ENCODE measurements at regions not wholly inside any gene's neighbourhood (a gene's known extent, or its start where the extent isn't known, plus 50 kb on each side); places are given as distances from the start of the nearest gene placed in this dataset.
"Not testable (repeated sequence)": the region's sequence is repeated elsewhere in the genome, so short reads cannot be mapped to it uniquely, and the experiment has no call there.

DNA sequence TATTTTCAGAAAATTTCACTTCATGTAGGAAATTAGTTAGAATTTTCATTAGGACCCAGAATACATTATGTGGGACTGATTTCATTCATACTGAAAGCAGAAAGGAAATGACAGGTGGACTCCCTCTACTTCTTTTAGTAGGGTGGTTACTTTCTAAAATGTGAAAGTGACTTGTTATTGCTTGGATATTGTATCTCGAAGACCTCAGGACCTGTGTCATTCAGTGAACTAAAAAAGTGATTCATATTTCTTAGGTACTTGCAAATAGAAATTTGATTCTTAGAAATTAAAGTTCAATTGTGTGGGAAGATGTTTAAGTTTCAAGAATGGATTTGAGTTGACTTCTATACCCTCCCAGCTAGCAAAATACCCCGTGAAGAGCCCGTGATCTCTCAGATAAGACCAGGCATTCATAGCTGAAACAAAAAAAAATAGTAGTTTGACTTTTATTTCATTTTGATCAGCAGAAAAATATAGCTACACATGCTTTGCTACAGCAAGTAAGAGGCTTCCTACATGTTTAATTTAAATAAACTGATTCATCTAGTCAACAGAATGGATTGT, 1037.1 kb downstream of the GATA3 start:
- DNase-seq: no peak

DNA sequence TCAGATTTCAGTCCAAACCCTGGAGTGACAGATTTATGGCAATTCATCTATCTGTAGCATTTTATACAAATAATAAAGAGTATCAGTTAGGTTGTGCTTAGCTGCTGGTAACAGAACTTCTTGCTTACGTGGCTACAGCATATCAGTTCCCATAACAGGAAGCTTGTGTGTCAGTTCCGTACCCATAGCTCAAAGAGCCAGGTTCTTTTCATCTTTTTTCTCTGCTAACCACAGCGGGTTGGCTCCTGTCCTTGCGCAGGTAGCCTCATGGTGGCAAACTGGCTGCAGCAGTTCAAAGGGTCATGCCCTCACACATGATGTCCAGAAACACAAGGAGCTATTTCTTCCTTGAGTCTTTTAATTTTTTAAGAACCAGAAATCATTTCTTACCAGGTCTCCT, 1041.8 kb downstream of the GATA3 start:
- DNase-seq: no peak

DNA sequence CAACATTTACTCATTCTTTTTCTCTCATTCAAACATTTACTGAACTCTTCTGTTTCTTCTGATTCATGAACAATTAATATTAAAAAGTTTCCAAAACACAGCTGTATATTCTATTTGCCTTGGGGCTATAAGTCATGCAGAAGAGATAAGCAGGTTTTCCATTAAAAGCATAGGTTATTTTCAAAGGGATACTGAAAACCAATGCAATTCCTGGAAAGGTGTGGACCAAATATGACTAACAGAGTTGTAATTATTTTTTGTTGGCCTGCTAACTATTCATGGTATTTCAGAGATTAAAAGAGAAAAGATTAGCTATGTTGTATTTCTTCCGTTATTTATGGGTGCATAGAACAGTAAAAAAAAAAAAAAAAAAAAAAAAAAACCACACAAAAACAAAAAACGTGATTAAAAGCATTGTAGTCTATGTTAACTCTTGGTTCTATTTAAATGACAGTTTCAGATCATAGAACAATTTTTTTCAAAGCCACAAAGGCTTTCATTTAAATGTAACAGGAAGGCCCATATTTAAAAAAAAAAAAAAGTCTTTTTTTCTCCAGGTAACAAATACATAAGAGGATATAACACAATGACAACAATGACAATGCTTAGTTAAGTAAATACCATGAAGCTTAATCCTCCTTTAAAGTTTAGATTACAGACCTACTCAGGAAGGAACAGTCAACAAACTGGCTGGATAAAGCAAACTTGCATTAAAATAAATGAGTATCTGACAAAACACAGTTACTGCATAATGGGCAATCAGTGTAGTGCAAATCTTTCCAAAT, 1042.9 kb downstream of the GATA3 start:
- no peak for DNase-seq

DNA sequence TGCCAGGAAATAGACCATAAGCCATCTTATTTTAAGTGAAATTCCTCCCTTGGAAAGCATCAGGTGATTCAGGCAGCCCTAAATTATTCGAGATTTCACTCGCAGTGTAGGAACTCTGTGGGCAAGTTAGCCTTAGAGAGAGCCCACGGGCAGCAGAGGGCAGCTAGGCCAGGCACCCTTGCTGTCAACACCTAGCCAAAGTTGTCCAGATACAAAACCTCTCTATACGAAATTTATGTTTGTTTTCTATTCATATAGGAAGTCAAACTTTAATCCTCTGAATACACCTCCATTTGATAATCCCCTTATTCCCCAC, 1043.5 kb downstream of the GATA3 start:
- DNase-seq: no peak

DNA sequence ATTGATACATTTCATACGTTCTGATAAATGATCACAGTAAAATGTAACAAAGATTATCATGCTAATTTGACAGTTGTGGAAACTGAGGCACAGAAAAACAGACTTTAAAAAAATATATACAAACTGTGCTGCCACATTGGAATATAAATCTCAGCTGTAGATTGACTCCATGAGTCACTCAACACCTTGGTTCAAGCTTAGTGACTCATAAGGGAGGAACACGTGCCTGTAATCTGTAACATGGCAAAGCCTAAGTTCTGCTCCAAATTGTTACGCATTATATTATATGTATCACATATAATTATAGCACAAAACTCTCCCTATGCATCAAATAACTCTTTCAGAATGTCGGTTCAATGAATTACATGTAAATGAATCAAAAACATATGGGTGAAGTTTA, 1047.5 kb downstream of the GATA3 start:
- no peak for DNase-seq

DNA sequence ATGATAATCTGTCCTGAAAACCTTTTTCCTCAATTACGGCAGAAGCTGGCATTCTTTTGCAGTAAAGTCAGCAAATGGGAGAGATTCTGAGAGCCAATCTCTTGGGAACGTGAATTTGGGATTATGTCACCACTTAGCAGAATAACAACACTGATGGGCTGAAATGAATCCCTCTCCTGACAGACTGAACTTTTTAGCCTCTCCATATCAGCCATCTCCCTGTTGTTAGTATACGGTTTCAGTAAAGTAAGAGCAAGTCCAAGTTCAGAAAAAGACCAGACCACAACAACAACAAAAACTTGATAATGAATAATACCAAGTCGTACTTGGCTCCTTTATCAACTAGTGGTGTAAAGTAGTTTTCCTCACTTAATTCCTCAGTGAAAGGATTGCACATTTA, 1048.8 kb downstream of the GATA3 start:
- DNase-seq: no peak

DNA sequence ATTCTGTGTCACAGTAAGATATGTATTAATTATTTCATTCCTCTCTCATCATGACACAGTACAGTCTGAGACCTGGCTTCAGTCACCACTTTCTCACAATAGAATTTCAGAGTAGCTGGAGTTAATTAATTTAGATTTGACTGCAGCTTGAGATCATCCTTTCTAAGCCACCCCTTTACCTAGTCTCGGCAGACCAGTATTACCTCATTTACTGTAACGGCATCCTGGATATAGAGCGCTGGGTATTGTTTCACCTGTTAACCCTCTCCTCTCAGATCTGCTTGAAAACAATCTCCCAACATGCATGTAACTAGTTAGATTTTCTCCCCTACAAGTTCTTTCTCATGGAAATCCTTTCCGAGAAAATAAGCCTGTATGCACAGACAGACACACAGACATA, 1057.5 kb downstream of the GATA3 start:
- DNase-seq: no peak

DNA sequence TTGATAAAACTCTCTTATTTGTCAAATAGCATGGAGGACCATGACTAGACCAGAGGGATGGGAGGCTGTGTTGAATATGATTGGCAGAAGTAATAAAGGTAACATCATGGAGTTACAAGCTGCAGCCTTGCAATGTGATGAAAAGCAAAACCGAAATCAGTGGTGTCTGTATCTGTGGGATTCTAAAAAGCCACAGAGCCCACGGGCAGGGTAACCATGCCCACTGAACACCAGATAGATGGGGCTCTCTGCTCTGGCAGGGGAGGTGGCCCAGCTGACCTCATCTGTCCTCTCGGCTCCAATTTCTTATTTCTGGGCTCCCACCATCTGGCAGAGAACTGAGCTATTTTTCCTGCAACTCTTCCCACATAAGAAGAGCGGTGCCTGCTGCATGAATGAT, 1072.2 kb downstream of the GATA3 start:
- no peak for DNase-seq

DNA sequence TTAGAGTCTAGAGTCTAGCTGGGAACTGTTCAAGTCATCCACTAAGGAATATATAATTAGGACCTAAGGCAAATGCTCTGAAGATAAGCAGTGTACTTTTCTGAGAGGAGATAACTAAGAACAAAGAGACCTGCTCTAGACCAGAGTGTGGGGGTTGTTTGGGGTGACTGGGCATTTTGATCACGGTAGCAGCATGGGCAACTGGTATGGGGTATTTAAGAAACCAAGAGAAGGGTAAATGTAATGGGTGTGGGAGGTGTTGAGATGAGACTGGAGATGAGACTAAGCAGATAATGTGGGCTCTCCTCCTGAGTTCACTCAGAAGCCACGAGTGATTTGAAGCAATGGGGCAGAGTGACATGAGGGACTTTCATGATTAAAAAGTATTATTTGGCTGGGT, 1082.9 kb downstream of the GATA3 start:
- DNase-seq: no peak

DNA sequence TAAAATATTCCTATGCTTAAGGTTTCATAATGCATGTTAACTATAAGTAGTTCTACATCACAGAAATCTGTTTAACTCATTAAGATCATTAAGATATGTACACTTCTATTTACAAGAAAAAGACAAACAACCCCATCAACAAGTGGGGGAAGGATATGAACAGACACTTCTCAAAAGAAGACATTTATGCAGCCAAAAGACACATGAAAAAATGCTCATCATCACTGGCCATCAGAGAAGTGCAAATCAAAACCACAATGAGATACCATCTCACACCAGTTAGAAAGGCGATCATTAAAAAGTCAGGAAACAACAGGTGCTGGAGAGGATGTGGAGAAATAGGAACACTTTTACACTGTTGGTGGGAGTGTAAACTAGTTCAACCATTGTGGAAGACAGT, 1084.3 kb downstream of the GATA3 start:
- DNase-seq: not testable (repeated sequence)

DNA sequence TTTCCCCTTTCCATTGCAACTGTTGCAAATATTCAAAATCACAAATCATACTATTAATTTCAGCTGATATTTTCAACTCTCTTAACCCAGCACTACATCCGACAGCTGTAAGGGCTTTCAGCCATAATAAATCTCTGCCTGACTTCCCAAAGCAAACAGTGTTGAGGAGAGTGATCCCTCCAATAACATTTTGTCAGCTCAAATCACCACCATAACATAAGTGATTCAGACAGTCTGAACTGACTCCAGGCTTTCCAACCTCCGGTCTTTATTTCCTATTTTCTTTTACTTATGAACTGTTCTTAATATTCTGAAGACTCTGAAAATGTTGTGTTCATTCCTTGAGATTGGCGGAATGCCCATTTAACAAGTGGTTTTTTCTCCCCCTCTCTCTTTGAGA, 1085.9 kb downstream of the GATA3 start:
- no peak for DNase-seq

DNA sequence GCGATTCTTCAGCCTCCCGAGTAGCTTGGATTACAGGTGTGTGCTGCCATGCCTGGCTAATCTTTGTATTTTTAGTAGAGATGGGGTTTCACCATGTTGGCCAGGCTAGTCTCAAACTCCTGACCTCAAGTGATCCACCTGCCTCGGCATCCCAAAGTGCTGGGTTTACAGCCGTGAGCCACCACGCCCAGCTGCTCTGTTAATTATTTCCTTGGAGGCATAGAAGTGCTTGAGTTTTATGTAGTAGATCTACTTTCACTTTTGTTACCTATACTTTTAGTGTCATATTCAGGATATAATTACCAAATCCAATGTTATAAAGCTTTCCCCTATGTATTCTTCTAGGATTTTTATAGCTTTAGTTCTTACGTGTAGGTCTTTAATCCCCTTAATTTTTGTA, 1093.0 kb downstream of the GATA3 start:
- no peak for DNase-seq

DNA sequence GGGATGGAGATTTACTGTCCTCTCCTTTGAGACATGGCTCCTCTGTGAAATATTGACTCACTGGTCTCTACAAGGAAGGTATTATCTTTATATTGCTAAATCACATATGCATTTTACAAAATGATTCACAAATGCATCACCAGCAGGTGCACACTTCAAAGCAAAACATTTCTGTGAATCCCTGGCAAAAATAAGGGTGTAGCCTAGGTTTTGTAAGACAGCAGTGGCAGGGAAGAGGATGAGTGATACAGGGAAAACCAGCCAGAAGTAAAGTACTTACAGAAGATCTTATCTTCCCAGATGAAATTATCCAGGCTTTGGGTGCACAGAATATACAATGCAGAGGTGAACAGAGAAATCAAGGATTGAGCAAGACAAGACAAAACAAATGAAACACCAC, 1094.6 kb downstream of the GATA3 start:
- no peak for DNase-seq

DNA sequence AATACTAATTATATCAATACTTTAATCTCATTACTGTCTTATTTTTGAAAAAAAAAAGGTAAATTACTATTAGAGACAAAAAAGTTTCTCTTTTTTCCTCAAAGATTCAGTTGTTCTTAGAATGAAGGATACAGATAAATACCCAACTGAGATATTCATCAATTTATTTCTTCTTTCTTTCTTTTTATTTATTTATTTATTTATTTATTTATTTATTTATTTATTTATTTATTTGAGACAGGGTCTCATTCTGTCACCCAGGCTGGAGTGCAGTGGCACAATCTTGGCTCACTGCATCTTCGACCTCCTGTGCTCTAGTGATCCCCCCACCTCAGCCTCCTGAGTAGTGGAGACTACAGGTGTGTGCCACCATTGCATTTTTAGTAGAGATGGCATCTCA, 1098.6 kb downstream of the GATA3 start:
- not testable (repeated sequence) for DNase-seq

DNA sequence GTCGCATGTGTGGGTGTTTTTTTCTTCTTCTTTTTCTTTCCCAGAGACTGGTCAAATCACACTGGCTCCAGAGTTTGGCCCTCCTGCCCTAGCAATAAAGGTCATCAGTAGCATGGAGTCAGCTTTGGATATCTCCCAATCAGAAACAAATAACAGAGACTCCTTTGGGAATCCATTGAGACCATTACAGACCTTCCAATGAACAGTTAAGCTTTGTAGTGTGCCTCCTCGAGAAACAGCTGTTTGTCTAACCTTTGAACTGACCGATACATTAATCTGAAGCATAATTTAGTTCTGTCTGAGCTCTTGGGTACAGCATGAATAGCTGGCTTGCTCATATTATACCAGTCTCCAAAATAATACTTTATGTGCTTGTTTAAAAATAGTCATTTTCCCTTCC, 1103.2 kb downstream of the GATA3 start:
- no peak for DNase-seq

DNA sequence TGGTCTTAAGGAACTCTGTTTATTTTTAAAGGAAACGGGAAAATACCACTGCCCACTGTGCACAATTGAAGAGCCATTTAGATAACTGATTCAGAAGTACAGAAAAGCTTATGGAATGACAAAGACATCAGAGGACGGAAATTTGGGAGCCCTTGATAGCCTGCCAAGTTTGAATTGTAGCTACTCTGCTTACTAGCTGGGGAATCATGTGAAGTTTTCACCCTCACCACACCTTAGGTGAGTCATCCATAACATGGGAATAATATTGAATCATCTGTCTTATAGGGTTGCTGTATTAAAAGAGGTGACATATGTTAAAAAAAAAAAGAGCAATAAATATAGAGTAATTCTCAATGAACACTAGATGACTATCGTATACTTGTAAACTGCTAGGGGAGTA, 1104.2 kb downstream of the GATA3 start:
- DNase-seq: no peak

DNA sequence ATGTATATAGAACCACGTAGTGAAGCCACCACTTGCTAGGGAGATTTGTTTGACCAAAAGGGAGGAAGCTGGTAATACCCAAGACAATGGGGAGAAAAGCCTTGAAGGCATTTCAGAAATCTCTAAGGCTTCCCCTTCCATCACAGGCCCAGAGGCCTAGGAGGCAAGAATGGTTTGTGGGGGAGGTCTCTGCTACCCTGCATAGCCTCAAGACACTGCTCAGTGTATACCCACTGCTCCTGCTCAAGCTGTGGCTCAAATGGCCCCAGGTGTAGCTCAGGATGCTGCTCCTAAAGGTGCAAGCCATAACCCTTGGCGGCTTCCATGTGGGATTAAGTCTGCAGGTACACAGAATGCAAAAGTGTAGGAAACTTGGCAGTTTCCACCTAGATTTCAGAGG, 1105.8 kb downstream of the GATA3 start:
- no peak for DNase-seq

DNA sequence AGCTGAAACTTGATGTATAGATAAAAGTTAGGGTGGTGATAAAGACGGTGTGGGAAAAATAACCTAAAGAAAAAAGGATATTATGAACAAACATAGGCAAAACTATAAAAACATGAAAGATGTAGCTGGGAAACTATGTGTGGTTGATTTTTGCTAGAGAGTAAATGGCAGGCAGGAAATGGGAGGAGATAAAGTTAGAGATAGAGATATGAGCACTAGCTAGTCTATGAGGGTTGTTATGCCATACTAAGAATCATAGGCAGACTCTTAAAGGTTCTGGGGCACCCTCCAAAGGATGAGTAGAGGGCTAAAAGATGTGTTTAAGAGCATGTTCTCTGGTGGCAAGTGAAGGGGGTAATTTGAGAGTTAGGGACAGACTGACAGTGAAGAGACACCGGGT, 1109.2 kb downstream of the GATA3 start:
- no peak for DNase-seq

DNA sequence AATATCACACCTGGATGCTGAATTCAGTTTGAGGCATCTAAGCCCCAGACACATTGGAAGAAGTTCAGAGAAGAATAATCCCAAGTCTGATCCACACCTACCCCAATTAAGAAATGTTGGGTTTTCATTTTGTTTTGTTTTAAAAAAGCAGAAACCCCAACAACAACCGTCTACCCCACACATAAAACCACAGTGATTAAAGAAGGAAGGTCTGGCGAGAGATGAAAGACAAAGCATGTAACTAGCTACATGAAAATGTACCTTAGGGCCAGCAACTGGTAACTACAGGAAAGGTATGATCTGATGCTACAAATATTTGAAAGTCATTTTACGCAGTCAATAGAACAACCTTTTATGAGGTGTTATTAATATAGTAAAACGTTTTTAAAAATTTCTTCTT, 1112.3 kb downstream of the GATA3 start:
- DNase-seq: no peak

DNA sequence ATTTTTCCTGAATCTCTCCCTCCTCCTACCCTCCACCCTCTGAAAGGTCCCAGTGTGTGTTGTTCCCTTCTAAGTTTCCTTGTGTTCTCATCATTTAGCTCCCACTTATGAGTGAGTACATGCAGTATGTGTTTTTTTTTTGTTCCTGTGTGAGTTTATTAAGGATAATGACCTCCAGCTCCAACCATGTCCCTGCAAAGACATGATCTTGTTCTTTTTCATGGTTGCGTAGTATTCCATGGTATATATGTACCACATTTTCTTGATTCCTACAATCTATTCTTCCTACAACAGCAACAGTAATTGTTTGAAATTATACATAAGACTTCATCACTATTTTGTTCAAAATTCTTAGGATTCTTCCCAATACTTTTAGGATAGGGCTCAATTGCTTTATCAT, 1117.8 kb downstream of the GATA3 start:
- no peak for DNase-seq

DNA sequence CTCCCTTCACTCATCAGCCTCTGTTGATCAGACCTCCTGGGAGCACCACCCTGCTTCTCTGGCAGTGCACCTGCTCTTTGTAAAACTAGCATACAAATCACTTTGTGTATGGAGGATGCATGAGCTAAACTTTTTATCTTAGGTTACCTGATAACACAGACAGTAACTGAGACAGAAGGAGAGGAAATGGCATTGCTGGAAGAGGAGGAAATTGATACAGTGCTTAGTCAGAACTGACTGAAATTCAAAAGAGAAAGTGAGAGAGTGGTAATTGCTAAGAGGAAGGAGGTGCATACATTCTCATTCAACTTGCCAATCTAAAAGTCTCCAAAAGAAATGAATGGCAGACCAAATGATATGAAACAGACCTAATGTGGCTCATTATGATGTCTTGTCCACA, 1120.7 kb downstream of the GATA3 start:
- no peak for DNase-seq

DNA sequence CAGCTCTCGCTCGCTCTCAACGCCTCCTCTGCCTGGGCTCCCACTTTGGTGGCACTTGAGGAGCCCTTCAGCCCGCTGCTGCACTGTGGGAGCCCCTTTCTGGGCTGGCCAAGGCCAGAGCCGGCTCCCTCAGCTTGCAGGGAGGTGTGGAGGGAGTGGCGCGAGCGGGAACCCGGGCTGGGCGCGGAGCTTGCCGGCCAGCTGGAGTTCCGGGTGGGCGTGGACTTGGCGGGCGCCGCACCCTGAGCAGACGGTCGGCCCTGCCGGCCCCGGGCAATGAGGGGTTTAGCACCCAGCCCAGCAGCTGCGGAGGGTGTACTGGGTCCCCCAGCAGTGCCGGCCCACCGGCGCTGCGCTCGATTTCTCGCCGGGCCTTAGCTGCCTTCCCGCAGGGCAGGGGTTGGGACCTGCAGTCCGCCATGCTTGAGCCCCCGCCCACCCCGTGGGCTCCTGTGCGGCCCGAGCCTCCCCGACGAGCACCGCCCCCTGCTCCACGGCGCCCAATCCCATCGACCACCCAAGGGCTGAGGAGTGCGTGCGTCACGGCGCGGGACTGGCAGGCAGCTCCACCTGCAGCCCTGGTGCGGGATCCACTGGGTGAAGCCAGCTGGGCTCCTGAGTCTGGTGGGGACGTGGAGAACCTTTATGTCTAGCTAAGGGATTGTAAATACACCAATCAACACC, 1128.9 kb downstream of the GATA3 start:
- not testable (repeated sequence) for DNase-seq

DNA sequence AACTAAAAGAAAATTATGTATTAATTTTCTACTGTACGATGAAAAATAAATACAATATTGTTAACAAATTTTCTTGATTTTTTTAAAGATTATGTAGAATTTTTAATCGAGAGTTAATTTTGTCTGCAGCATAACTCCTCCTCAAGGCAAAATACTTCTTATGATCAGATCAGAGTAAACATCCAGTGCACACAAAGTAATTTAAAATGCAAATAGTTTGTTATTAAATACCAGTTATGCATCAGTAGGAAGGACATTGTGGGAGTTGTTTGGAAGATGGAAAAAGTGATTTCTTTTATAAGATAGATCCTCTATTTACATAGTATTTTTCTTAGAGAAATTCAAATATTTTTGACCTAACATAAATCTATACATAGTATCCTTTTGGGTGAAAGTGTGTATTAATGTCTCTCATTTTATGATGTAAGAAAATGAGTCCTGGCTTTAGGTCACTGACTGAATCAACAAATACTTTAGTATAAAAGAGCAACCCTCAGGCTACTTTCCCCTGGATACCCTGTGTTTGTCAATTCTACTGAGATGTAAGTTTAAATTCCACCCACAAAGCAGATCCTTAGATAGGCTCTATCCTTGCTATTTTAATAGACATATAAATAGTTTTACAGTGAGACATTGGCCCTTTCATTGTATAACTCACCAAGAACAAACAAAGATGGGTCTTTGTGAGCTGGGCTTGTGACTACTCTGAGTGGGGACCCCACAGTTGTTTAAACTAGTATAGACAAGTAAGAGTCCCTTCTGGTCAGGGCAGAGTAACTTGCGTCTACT, 1133.7 kb downstream of the GATA3 start:
- DNase-seq: no peak

DNA sequence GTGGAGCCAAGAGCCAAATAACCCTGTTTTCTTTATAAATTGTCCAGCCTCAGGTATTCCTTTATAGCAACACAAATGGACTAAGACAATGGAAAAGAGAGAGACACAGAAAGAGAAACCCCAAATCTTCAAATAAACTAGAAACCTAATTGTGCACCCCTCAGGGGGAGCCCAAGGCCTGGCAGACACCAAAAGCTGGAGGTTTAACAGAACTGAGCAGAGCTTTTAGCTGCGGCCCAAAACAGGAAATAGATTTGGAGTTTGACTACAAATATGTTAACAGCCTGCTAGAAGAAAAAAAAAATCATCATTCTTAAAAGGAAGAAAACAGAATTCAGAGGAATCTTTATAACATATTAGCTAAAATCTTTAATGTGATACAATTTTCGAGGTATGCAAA, 1135.0 kb downstream of the GATA3 start:
- DNase-seq: no peak
